Activated CD4-positive, alpha-beta T cell treated with anti-CD3 and anti-CD28 coated beads for 48 hours (primary cell): ENCODE measurements at regions not wholly inside any gene's neighbourhood (a gene's known extent, or its start where the extent isn't known, plus 50 kb on each side); places are given as distances from the start of the nearest gene placed in this dataset.
"Not testable (repeated sequence)": the region's sequence is repeated elsewhere in the genome, so short reads cannot be mapped to it uniquely, and the experiment has no call there.

Experiments used
- DNase-seq: peaks from one replicate; pipeline ENCODE4 v3.0.0-alpha.2; 2020

GRCh38 chr5:74457876-74458275 lies 182.7 kb downstream of the ENC1 start:
- no peak for DNase-seq

- no peak for DNase-seq
Observed at GRCh38 chr5:74454263-74455030, 186.1 kb downstream of the ENC1 start.

- no peak for DNase-seq
Observed at GRCh38 chr5:74452856-74453255, 187.7 kb downstream of the ENC1 start.

- DNase-seq: no peak
Observed at GRCh38 chr5:74450095-74450494, 190.4 kb downstream of the ENC1 start.

- DNase-seq: no peak
Observed at GRCh38 chr5:74446725-74447241, 193.7 kb downstream of the ENC1 start.

- DNase-seq: no peak
Observed at GRCh38 chr5:74442466-74442865, 198.1 kb downstream of the ENC1 start.

- DNase-seq: no peak
Observed at GRCh38 chr5:74441616-74442015, 198.9 kb downstream of the ENC1 start.

- DNase-seq: no peak
Observed at GRCh38 chr5:74440341-74440740, 200.2 kb downstream of the ENC1 start.

- not testable (repeated sequence) for DNase-seq
Observed at GRCh38 chr5:74437870-74438269, 202.7 kb downstream of the ENC1 start.

- no peak for DNase-seq
Observed at GRCh38 chr5:74433896-74434829, 206.4 kb downstream of the ENC1 start.

GRCh38 chr5:74433255-74433895 lies 207.2 kb downstream of the ENC1 start:
- DNase-seq: no peak

GRCh38 chr5:74432721-74433120 lies 207.8 kb downstream of the ENC1 start:
- DNase-seq: no peak

- no peak for DNase-seq
Observed at GRCh38 chr5:74432216-74432615, 208.3 kb downstream of the ENC1 start.

- DNase-seq: no peak
Observed at GRCh38 chr5:74431290-74431669, 209.2 kb downstream of the ENC1 start.

GRCh38 chr5:74430631-74431289 lies 209.8 kb downstream of the ENC1 start:
- DNase-seq: no peak

- DNase-seq: no peak
Observed at GRCh38 chr5:74429495-74429894, 211.0 kb downstream of the ENC1 start.

- DNase-seq: no peak
Observed at GRCh38 chr5:74428876-74429275, 211.7 kb downstream of the ENC1 start.

GRCh38 chr5:74428275-74428674 lies 212.3 kb downstream of the ENC1 start:
- no peak for DNase-seq

- no peak for DNase-seq
Observed at GRCh38 chr5:74426506-74426905, 214.0 kb downstream of the ENC1 start.

GRCh38 chr5:74424162-74424868 lies 216.2 kb downstream of the ENC1 start:
- no peak for DNase-seq

GRCh38 chr5:74423383-74423782 lies 217.1 kb downstream of the ENC1 start:
- DNase-seq: no peak

- DNase-seq: no peak
Observed at GRCh38 chr5:74422671-74423070, 217.9 kb downstream of the ENC1 start.
